GM12872 (cell line): ENCODE measurements at regions not wholly inside any gene's neighbourhood (a gene's known extent, or its start where the extent isn't known, plus 50 kb on each side); places are given as distances from the start of the nearest gene placed in this dataset.

Source experiments
- TF ChIP-seq, protein P1 (sequence below): IDR thresholded peaks from 3 replicates; pipeline ENCODE4 v1.5.1; 2011; ENCODE audit warnings: low read depth, mild to moderate bottlenecking, low read length, moderate library complexity; ENCODE audit not compliant: insufficient read depth

DNA sequence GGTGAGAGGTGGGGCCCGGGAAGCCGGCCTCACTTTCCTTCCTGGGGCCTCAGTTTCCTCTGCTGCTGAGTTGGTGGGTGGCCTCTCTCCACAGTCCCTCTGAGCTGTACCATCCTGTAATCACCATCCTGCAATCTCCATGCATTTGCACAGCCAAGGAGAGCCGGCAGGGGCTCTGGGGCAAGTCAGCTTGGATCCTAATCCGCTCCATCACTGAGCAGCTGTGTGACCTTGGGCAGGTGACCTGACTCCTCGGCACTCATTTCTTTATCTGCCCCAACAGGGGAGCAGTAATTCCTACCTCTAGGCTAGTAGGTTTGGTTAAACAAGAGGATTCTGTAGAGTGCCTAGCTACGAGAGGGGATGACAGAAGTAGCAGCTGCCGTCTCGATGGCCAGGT lies 88.2 kb upstream of the ZNF618 start:
- TF ChIP-seq, protein P1, sequence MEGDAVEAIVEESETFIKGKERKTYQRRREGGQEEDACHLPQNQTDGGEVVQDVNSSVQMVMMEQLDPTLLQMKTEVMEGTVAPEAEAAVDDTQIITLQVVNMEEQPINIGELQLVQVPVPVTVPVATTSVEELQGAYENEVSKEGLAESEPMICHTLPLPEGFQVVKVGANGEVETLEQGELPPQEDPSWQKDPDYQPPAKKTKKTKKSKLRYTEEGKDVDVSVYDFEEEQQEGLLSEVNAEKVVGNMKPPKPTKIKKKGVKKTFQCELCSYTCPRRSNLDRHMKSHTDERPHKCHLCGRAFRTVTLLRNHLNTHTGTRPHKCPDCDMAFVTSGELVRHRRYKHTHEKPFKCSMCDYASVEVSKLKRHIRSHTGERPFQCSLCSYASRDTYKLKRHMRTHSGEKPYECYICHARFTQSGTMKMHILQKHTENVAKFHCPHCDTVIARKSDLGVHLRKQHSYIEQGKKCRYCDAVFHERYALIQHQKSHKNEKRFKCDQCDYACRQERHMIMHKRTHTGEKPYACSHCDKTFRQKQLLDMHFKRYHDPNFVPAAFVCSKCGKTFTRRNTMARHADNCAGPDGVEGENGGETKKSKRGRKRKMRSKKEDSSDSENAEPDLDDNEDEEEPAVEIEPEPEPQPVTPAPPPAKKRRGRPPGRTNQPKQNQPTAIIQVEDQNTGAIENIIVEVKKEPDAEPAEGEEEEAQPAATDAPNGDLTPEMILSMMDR, result no peak

DNA sequence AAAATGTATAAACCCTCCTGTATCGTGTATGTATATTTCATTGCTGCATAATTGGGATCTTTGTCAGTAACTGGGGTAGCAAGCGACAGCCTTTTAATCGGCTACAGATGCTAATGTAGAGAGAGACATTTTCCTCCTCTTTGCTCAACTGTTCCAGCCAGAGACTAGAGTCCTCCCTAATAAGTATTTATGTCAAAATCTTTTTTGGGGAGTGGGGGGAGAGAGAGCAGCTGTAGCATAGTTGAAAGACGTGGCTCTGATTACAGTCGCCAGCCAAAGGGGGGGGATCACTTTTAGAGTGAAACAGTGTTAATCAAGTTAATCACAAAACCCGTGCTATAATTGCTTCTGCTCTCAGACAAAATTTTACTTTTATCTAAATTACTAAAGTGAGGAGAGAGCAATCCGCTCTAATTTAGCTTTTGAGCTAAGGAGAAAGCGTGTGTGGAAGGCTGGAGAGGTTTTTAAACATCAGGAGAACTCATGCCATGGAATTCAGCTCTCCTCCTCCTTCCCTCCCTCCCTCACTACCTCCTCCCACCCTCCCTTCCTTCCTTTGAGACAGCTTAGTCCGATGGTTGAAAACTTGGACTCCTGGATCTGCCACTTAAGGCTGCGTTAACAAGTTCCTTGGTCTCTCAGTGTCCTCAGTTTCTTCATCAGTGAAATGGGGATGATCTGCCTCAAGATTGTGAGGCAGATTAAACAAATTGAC lies 87.3 kb upstream of the ZNF618 start:
- TF ChIP-seq, protein P1, result no peak

DNA sequence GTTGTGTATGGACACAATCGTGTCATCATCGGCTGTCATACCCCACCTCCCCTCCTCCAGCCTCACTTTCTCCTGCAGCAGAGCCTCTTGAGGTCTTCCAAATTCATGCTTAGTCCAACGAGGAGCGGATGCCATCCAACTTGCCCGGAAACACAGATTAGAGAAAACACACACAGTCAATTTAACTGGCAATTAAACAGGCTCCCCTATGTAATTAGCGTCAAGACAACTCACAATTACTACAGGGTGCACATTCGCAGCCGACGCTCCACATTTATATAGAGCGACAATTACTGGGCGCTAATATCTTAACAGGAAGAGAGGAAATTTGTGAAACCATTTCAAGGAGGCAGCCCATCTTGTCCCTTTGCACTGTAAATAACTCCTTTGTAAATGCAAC lies 86.0 kb upstream of the ZNF618 start:
- TF ChIP-seq, protein P1, result no peak

DNA sequence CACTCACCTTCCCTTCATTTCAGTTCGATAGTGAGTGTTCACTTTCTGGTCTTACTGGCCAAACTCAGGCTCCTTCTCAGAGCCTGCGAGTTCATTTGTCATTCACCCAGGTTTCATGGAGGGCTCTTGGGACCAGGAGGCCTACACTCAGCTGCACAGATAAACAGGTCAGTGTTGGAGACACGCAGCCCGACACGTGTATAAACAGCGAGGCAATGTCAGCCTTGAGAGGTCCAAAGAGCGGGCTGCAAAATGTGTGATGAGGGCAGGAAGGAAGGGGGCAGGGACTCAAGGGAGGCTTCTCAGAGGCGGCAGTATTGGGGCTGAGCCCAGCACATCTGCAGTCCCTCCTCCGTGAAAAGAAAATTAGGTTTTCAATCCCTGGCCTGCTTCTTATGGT lies 82.6 kb upstream of the ZNF618 start:
- TF ChIP-seq, protein P1, result no peak

DNA sequence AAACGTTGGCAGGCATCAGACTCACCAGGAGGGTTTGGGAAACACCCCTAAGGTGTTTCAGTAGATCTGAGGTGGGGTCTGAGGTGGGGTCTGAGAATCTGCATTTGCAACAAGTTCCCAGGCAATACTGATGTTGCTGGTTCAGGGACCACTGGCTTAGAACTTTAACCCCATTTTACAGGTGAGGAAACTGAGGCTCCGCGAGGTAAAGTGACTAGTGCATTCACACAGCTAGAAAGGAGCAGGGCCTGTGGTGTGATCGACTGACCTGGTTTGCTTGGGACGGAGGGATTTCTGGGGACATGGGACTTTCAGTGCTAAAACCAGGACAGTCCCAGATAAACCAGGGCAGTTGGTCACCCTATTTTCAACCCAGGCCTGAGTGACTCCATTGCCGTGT lies 81.4 kb upstream of the ZNF618 start:
- TF ChIP-seq, protein P1, result no peak

DNA sequence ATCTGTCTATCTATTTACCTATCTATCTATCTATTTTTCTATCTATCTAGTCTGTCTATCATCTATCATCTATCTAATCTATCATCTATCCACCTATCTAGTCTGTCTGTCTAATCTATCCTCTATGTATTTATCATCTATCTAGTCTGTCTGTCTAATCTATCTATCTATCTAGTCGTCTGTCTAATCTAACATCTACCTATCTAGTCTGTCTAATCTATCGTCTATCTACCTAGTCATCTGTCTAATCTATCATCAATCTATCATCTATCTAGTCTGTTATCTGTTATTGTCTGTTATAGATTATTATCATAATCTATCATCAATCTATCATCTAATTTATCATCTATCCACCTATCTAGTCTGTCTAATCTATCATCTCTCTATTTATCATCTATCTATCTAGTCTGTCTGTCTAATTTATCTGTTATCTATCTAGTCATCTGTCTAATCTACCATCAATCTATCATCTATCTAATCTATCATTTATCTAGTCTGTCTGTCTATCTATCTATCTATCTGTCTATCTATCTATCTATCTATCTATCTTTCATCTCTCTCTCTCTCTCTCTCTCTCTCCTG lies 80.2 kb upstream of the ZNF618 start:
- TF ChIP-seq, protein P1, result no peak

DNA sequence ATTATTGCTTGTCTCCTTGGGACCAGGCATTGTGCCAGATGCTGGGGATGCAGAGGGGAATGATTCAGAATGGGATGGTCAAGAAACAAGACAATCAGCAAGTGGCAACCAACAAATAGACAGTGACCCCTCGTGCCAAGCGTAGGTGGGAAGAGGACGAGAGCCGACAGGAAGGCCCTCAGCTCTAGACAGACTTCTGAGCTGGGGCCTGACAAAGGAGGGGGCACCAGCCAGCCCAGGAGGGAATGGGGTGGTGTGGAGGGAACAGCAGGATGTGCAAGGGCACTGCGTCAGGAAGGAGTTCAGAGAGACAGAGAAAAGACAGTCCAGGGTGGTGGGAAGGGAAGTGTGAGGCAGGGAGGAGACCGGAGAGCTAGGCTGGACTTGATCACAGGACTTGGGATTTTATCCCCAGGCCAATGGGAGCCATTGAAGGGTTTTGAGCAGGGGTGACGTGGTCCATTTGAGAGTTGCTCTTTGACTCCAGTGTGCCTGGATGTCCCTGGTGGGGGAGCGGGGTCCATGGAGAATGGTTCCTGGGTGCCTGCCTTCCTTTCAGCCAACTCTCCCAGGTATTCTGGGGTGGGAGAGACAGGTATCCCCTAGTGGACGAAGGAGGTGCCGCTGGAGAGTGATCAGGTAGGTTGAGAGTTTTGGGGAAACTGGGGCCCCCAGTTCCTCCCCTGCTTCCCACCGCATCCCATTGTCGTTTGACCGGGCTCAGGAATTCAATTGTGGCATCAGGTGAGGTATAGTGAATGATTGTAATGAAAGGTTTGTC lies 79.3 kb upstream of the ZNF618 start:
- TF ChIP-seq, protein P1, result no peak
